Common myeloid progenitor, CD34-positive (primary cell): ENCODE measurements at regions not wholly inside any gene's neighbourhood (a gene's known extent, or its start where the extent isn't known, plus 50 kb on each side); places are given as distances from the start of the nearest gene placed in this dataset.
A peak's percentile ranks its signal among the peaks of the same experiment; 100 is the strongest.
"Not testable (repeated sequence)": the region's sequence is repeated elsewhere in the genome, so short reads cannot be mapped to it uniquely, and the experiment has no call there.

Experiments used
- CTCF ChIA-PET: fragments of 350-600 bp; sonication (Branson Sonifier 250); formaldehyde crosslinking; loops from one replicate; lab custom pipeline; 2021; ENCODE audit warnings: antibody characterized with exemption; lab: Charles Lee
- POLR2A ChIA-PET: fragments of 350-600 bp; sonication (Branson Sonifier 250); formaldehyde crosslinking; loops from one replicate; lab custom pipeline; 2021; ENCODE audit warnings: antibody characterized with exemption; lab: Charles Lee
- DNase-seq, 3 donors: peaks; one replicate each; pipeline versions ENCODE4 v3.0.0 to v3.0.0-alpha.2; 2013
- H3K27ac ChIP-seq, 2 experiments: 1 replicate in 1 of 2; 2 replicates in 1 of 2; pipeline ENCODE4 v1.7.0; 2013; ENCODE audit warnings: inconsistent platforms in 2 of 2, low read length in 2 of 2, mild to moderate bottlenecking in 2 of 2, low read depth in 1 of 2, moderate library complexity in 1 of 2; ENCODE audit not compliant: severe bottlenecking in 2 of 2, insufficient read depth in 1 of 2, poor library complexity in 1 of 2
- H3K27me3 ChIP-seq, 5 experiments: replicated peaks in 2 of 5; 1 replicate in 3 of 5; 2 replicates in 2 of 5; pipeline versions ENCODE4 v1.6.1 to v1.7.0; 2013; ENCODE audit warnings: low read length in 4 of 5, mild to moderate bottlenecking in 2 of 5, moderate library complexity in 2 of 5, inconsistent platforms in 1 of 5; ENCODE audit not compliant: insufficient read depth in 5 of 5, control insufficient read depth in 4 of 5
- H3K36me3 ChIP-seq, 4 experiments: 1 replicate in 2 of 4; 2 replicates in 2 of 4; pipeline versions ENCODE4 v1.6.1 to v1.7.0; 2013; ENCODE audit warnings: low read length in 3 of 4, control low read depth in 1 of 4, mild to moderate bottlenecking in 1 of 4; ENCODE audit not compliant: control insufficient read depth in 4 of 4, insufficient read depth in 4 of 4
- H3K4me1 ChIP-seq, 4 experiments: 1 replicate in 3 of 4; 2 replicates in 1 of 4; pipeline versions ENCODE4 v1.6.1 to v1.7.1; 2013; ENCODE audit warnings: low read length in 3 of 4, mild to moderate bottlenecking in 3 of 4, control low read depth in 1 of 4, inconsistent platforms in 1 of 4, moderate library complexity in 1 of 4; ENCODE audit not compliant: control insufficient read depth in 4 of 4, insufficient read depth in 4 of 4; ENCODE audit errors: control extremely low read depth in 1 of 4
- H3K4me3 ChIP-seq, 7 experiments: 1 replicate in 4 of 7; 2 replicates in 3 of 7; pipeline versions ENCODE4 v1.5.1 to v1.7.0; 2013; ENCODE audit warnings: mild to moderate bottlenecking in 7 of 7, low read length in 6 of 7, moderate library complexity in 6 of 7, inconsistent platforms in 2 of 7, low read depth in 2 of 7, control low read depth in 1 of 7; ENCODE audit not compliant: insufficient read depth in 4 of 7, control insufficient read depth in 1 of 7; ENCODE audit errors: extremely low read depth in 1 of 7
- H3K9me3 ChIP-seq, 5 experiments: 1 replicate in 4 of 5; 2 replicates in 1 of 5; pipeline versions ENCODE4 v1.6.1 to v1.7.1; 2013; ENCODE audit warnings: low read length in 4 of 5, mild to moderate bottlenecking in 2 of 5, inconsistent platforms in 1 of 5, low read depth in 1 of 5, moderate library complexity in 1 of 5; ENCODE audit not compliant: control insufficient read depth in 4 of 5, insufficient read depth in 2 of 5; ENCODE audit errors: control extremely low read depth in 1 of 5
- WGBS: methylation state at CpG from one replicate; pipeline ENCODE4 v1.1.5; 2013; ENCODE audit not compliant: insufficient coverage; 5-methylcytosine and 5-hydroxymethylcytosine counted together

GRCh38 chr4:67393699-67394281, 151.5 kb downstream of the CENPC start:
- Histone ChIP-seq H3K36me3 (no peaks in the 10 kb centered on the region), H3K4me1 (no peaks in the 10 kb centered on the region), H3K27ac (no peak overlapping the region), H3K9me3 (no peaks in the 10 kb centered on the region), H3K27me3 (peaks cover 0 to 4% (median 3%) of the 10 kb centered on the region in 5 experiments), H3K4me3 (no peak overlapping the region)
- CTCF ChIA-PET, result interaction anchor here (1.2 to 3.2 kb wide), 4 partner anchors 9 to 27 kb away, joined by 4 to 9 read pairs (median 4); no protein-coding TSS in a partner anchor
- DNase-seq, result peak; percentile 38 to 65 (median 54)
- POLR2A ChIA-PET, result no interaction called here
- WGBS, result no CpG with 5 or more reads among the region's 3 CpGs

GRCh38 chr4:67393007-67393406, 152.3 kb downstream of the CENPC start:
- Histone ChIP-seq H3K4me1 (no peaks in the 10 kb centered on the region), H3K36me3 (no peaks in the 10 kb centered on the region), H3K27ac (no peak overlapping the region), H3K9me3 (no peaks in the 10 kb centered on the region), H3K27me3 (peaks cover 0 to 4% (median 3%) of the 10 kb centered on the region in 5 experiments), H3K4me3 (no peak overlapping the region)
- no peak for DNase-seq
- ChIA-PET POLR2A (no interaction called here), CTCF (interaction anchor here (1.2 to 3.2 kb wide), 4 partner anchors 9 to 28 kb away, joined by 4 to 9 read pairs (median 4); no protein-coding TSS in a partner anchor)
- WGBS, result no CpG with 5 or more reads among the region's 1 CpG

GRCh38 chr4:67381406-67381804, 163.9 kb downstream of the CENPC start:
- H3K4me1 ChIP-seq, H3K27ac ChIP-seq, CTCF ChIA-PET, H3K4me3 ChIP-seq, H3K9me3 ChIP-seq, H3K36me3 ChIP-seq, DNase-seq, POLR2A ChIA-PET, H3K27me3 ChIP-seq: not testable (repeated sequence)
- 95% methylated on average over 17 of the region's 19 CpGs for WGBS

- POLR2A ChIA-PET, H3K36me3 ChIP-seq, CTCF ChIA-PET, DNase-seq, H3K27ac ChIP-seq, H3K27me3 ChIP-seq, H3K4me1 ChIP-seq, H3K4me3 ChIP-seq, H3K9me3 ChIP-seq: not testable (repeated sequence)
- WGBS, result 87% methylated on average over 32 of the region's 34 CpGs
These were observed 164.4 kb downstream of the CENPC start for GRCh38 chr4:67380702-67381405.

GRCh38 chr4:67380154-67380553, 165.1 kb downstream of the CENPC start:
- WGBS, result 98% methylated on average over 16 of the region's 16 CpGs
- no peak overlapping the region for H3K27ac ChIP-seq
- no peak overlapping the region for H3K4me3 ChIP-seq
- no peak for DNase-seq
- H3K36me3 ChIP-seq, result no peaks in the 10 kb centered on the region
- ChIA-PET POLR2A (no interaction called here), CTCF (no interaction called here)
- H3K27me3 ChIP-seq, result no peaks in the 10 kb centered on the region
- peaks cover 0 to 3% (median 0%) of the 10 kb centered on the region in 5 experiments for H3K9me3 ChIP-seq
- no peaks in the 10 kb centered on the region for H3K4me1 ChIP-seq

- CTCF ChIA-PET, result interaction anchor here (1.6 kb wide), 1 partner anchor 13 kb away, joined by 3 read pairs; no protein-coding TSS in a partner anchor
- Histone ChIP-seq H3K27me3 (no peaks in the 10 kb centered on the region), H3K4me1 (no peaks in the 10 kb centered on the region), H3K27ac (no peak overlapping the region), H3K9me3 (peaks cover 0 to 3% (median 0%) of the 10 kb centered on the region in 5 experiments), H3K4me3 (no peak overlapping the region), H3K36me3 (no peaks in the 10 kb centered on the region)
- POLR2A ChIA-PET, result no interaction called here
- 95% methylated on average over 2 of the region's 3 CpGs for WGBS
- no peak for DNase-seq
These were observed 170.0 kb downstream of the CENPC start for GRCh38 chr4:67375291-67375690.

- no peak for DNase-seq
- Histone ChIP-seq H3K36me3 (no peaks in the 10 kb centered on the region), H3K27ac (no peak overlapping the region), H3K4me3 (no peak overlapping the region), H3K4me1 (no peaks in the 10 kb centered on the region), H3K9me3 (peaks cover 0 to 3% (median 0%) of the 10 kb centered on the region in 5 experiments), H3K27me3 (no peaks in the 10 kb centered on the region)
- WGBS, result 100% methylated on average over 2 of the region's 2 CpGs
- POLR2A ChIA-PET, result no interaction called here
- CTCF ChIA-PET, result no interaction called here
These were observed 173.7 kb downstream of the CENPC start for GRCh38 chr4:67371615-67372014.
